ENCODE measurements at regions not wholly inside any gene's neighbourhood (a gene's known extent, or its start where the extent isn't known, plus 50 kb on each side); places are given as distances from the start of the nearest gene placed in this dataset.

DNA sequence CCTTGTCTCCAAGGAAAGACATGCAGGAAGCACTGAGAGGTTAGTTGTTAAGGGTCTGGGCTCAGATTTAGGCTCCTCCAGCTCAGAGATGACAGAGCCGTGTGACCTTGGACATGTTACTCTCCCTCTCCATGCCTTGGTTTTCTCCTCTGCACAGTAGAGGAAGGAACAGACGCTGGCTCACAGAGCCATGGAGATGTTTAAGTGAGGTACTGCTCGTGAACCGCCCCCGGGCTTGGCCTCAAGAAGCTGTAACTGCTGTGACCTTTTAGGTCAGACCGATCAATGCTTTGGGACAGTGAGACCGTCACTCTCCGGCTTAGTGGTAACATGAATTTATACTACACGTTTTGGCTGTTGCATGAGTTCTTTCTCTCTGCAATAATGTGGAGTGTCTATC is 197.4 kb downstream of the C16orf95 start:
- TF ChIP-seq FOXK1 (CRISPR knock-in tag; IDR thresholded peaks at IDR 0.05) (no peak), SMAD4 (CRISPR knock-in tag; IDR thresholded peaks at IDR 0.05) (no peak), JUN (CRISPR knock-in tag; IDR thresholded peaks at IDR 0.05) (no peak), GABPB1 (CRISPR knock-in tag; IDR thresholded peaks at IDR 0.05) (no peak), CBFB (CRISPR knock-in tag; IDR thresholded peaks at IDR 0.05; ENCODE audit: low read depth) (no peak), NFYB (CRISPR knock-in tag; conservative IDR thresholded peaks at IDR 0.05; ENCODE audit: low read depth) (no peak), JAZF1 (CRISPR knock-in tag; IDR thresholded peaks at IDR 0.05) (no peak)
- TF ChIP-seq, protein P1, sequence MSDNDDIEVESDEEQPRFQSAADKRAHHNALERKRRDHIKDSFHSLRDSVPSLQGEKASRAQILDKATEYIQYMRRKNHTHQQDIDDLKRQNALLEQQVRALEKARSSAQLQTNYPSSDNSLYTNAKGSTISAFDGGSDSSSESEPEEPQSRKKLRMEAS (CRISPR knock-in tag; IDR thresholded peaks at IDR 0.05): no peak
- TF ChIP-seq, protein P2, sequence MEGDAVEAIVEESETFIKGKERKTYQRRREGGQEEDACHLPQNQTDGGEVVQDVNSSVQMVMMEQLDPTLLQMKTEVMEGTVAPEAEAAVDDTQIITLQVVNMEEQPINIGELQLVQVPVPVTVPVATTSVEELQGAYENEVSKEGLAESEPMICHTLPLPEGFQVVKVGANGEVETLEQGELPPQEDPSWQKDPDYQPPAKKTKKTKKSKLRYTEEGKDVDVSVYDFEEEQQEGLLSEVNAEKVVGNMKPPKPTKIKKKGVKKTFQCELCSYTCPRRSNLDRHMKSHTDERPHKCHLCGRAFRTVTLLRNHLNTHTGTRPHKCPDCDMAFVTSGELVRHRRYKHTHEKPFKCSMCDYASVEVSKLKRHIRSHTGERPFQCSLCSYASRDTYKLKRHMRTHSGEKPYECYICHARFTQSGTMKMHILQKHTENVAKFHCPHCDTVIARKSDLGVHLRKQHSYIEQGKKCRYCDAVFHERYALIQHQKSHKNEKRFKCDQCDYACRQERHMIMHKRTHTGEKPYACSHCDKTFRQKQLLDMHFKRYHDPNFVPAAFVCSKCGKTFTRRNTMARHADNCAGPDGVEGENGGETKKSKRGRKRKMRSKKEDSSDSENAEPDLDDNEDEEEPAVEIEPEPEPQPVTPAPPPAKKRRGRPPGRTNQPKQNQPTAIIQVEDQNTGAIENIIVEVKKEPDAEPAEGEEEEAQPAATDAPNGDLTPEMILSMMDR (IDR thresholded peaks at IDR 0.05): no peak
- TF ChIP-seq, protein P3, sequence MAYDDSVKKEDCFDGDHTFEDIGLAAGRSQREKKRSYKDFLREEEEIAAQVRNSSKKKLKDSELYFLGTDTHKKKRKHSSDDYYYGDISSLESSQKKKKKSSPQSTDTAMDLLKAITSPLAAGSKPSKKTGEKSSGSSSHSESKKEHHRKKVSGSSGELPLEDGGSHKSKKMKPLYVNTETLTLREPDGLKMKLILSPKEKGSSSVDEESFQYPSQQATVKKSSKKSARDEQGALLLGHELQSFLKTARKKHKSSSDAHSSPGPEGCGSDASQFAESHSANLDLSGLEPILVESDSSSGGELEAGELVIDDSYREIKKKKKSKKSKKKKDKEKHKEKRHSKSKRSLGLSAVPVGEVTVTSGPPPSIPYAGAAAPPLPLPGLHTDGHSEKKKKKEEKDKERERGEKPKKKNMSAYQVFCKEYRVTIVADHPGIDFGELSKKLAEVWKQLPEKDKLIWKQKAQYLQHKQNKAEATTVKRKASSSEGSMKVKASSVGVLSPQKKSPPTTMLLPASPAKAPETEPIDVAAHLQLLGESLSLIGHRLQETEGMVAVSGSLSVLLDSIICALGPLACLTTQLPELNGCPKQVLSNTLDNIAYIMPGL (CRISPR knock-in tag; IDR thresholded peaks at IDR 0.05): no peak
- TF ChIP-seq, protein P4, sequence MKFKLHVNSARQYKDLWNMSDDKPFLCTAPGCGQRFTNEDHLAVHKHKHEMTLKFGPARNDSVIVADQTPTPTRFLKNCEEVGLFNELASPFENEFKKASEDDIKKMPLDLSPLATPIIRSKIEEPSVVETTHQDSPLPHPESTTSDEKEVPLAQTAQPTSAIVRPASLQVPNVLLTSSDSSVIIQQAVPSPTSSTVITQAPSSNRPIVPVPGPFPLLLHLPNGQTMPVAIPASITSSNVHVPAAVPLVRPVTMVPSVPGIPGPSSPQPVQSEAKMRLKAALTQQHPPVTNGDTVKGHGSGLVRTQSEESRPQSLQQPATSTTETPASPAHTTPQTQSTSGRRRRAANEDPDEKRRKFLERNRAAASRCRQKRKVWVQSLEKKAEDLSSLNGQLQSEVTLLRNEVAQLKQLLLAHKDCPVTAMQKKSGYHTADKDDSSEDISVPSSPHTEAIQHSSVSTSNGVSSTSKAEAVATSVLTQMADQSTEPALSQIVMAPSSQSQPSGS (CRISPR knock-in tag; IDR thresholded peaks at IDR 0.05; ENCODE audit: borderline replicate concordance, low read depth): no peak
- TF ChIP-seq, protein P5, sequence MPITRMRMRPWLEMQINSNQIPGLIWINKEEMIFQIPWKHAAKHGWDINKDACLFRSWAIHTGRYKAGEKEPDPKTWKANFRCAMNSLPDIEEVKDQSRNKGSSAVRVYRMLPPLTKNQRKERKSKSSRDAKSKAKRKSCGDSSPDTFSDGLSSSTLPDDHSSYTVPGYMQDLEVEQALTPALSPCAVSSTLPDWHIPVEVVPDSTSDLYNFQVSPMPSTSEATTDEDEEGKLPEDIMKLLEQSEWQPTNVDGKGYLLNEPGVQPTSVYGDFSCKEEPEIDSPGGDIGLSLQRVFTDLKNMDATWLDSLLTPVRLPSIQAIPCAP (CRISPR knock-in tag; IDR thresholded peaks at IDR 0.05): no peak
